SU-DHL-6 (cell line): ENCODE measurements at regions not wholly inside any gene's neighbourhood (a gene's known extent, or its start where the extent isn't known, plus 50 kb on each side); places are given as distances from the start of the nearest gene placed in this dataset.

Source experiments
- H2AFZ ChIP-seq: fragments of 200-600 bp; sonication (generic); 2 replicates; pipeline ENCODE4 v1.6.1; 2014; ENCODE audit warnings: low read depth, mild to moderate bottlenecking, moderate library complexity, mixed read lengths, antibody characterized with exemption, low read length; ENCODE audit not compliant: severe bottlenecking
- H3F3A ChIP-seq: fragments of 200-600 bp; shearing (Covaris generic); 2 replicates; pipeline ENCODE4 v1.6.0; 2016; ENCODE audit warnings: antibody characterized with exemption, mild to moderate bottlenecking; ENCODE audit not compliant: insufficient read depth
- H3K27ac ChIP-seq: fragments of 200-600 bp; sonication (generic); 2 replicates; pipeline ENCODE4 v1.5.1; 2016; ENCODE audit warnings: low read depth, mild to moderate bottlenecking, low read length, moderate library complexity, mixed read lengths
- H3K27me3 ChIP-seq: fragments of 200-600 bp; sonication (generic), shearing (Covaris generic); 2 replicates; pipeline ENCODE4 v1.6.0; 2014; ENCODE audit warnings: mild to moderate bottlenecking, low read length
- H3K36me3 ChIP-seq: fragments of 200-600 bp; sonication (generic); 2 replicates; pipeline ENCODE4 v1.6.1; 2014; ENCODE audit warnings: mild to moderate bottlenecking, low read length, mixed read lengths
- H3K4me2 ChIP-seq: fragments of 300-600, 200-600 bp; shearing (Covaris generic), sonication (generic); 2 replicates; pipeline ENCODE4 v1.6.0; 2014; ENCODE audit warnings: low read length, low read depth, mild to moderate bottlenecking; ENCODE audit not compliant: poor library complexity, severe bottlenecking
- H3K4me3 ChIP-seq: fragments of 200-600 bp; sonication (generic); 2 replicates; pipeline ENCODE4 v1.5.1; 2014; ENCODE audit warnings: antibody characterized with exemption, low read length, mild to moderate bottlenecking, mixed read lengths; ENCODE audit not compliant: insufficient read depth, poor library complexity, severe bottlenecking
- H3K79me2 ChIP-seq: fragments of 200-600 bp; sonication (generic); 2 replicates; pipeline ENCODE4 v1.6.1; 2014; ENCODE audit warnings: mild to moderate bottlenecking, low read length, moderate library complexity; ENCODE audit not compliant: insufficient read depth
- H3K9ac ChIP-seq: fragments of 200-600 bp; sonication (generic); 2 replicates; pipeline ENCODE4 v1.7.0; 2014; ENCODE audit warnings: mild to moderate bottlenecking, low read length
- H3K9me2 ChIP-seq: fragments of 200-600 bp; sonication (generic); replicated peaks from 2 replicates; pipeline ENCODE4 v1.6.1; 2014; ENCODE audit warnings: low read length; ENCODE audit not compliant: insufficient read depth
- H3K9me3 ChIP-seq: fragments of 200-600 bp; sonication (generic); 2 replicates; pipeline ENCODE4 v1.6.1; 2014; ENCODE audit warnings: low read length, mixed read lengths; ENCODE audit not compliant: insufficient read depth
- H4K20me1 ChIP-seq: fragments of 200-600 bp; sonication (generic); 2 replicates; pipeline ENCODE4 v1.6.1; 2014; ENCODE audit warnings: low read depth, mild to moderate bottlenecking, antibody characterized with exemption, low read length, moderate library complexity, mixed read lengths
- EZH2phosphoT487 ChIP-seq: fragments of 200-600 bp; sonication (generic), shearing (Covaris generic); conservative IDR thresholded peaks from 2 replicates; pipeline ENCODE4 v1.6.1; 2018; ENCODE audit warnings: mild to moderate bottlenecking, antibody characterized with exemption, low read length, moderate library complexity, mixed read lengths
- TF ChIP-seq, protein P1 (sequence below): fragments of 200-600 bp; sonication (generic); IDR thresholded peaks from one replicate; pipeline ENCODE4 v1.5.1; 2017; ENCODE audit warnings: antibody characterized with exemption, mild to moderate bottlenecking, low read length, moderate library complexity; ENCODE audit not compliant: insufficient read depth, poor library complexity, severe bottlenecking

DNA sequence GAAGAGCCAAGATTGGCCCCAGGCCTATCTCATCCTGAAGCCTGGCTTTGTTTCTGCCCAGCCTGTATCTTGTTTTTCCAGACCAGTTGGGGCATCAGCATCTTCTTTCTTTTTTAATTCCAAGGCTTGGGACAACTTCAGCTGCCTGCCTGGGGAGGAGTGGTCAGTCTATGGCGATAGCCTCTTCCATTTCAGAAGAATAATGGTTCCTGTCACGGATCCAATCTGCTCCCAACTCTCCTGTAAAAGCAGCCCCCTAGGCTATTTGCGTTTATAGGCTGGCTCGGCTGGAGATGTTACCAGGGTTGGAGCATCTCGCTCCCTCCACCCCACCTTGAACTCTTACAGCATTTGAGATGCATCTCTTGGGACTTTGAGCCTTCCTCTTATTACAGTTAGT lies 145.2 kb upstream of the CADM1 start:
- no peaks in the 10 kb centered on the region for H3K36me3 ChIP-seq
- no peaks in the 10 kb centered on the region for H3K79me2 ChIP-seq
- no peak overlapping the region for H3K4me3 ChIP-seq
- no peak overlapping the region for H3K4me2 ChIP-seq
- H3K27ac ChIP-seq, result no peak overlapping the region
- TF ChIP-seq, protein P1, sequence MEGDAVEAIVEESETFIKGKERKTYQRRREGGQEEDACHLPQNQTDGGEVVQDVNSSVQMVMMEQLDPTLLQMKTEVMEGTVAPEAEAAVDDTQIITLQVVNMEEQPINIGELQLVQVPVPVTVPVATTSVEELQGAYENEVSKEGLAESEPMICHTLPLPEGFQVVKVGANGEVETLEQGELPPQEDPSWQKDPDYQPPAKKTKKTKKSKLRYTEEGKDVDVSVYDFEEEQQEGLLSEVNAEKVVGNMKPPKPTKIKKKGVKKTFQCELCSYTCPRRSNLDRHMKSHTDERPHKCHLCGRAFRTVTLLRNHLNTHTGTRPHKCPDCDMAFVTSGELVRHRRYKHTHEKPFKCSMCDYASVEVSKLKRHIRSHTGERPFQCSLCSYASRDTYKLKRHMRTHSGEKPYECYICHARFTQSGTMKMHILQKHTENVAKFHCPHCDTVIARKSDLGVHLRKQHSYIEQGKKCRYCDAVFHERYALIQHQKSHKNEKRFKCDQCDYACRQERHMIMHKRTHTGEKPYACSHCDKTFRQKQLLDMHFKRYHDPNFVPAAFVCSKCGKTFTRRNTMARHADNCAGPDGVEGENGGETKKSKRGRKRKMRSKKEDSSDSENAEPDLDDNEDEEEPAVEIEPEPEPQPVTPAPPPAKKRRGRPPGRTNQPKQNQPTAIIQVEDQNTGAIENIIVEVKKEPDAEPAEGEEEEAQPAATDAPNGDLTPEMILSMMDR, result no peak
- TF ChIP-seq EZH2phosphoT487, result no peak
- no peaks in the 10 kb centered on the region for H3K9me2 ChIP-seq
- H3K9me3 ChIP-seq, result no peaks in the 10 kb centered on the region
- H4K20me1 ChIP-seq, result no peaks in the 10 kb centered on the region
- H3F3A ChIP-seq, result no peaks in the 10 kb centered on the region
- H3K9ac ChIP-seq, result no peak overlapping the region
- H2AFZ ChIP-seq, result no peak overlapping the region
- no peaks in the 10 kb centered on the region for H3K27me3 ChIP-seq

DNA sequence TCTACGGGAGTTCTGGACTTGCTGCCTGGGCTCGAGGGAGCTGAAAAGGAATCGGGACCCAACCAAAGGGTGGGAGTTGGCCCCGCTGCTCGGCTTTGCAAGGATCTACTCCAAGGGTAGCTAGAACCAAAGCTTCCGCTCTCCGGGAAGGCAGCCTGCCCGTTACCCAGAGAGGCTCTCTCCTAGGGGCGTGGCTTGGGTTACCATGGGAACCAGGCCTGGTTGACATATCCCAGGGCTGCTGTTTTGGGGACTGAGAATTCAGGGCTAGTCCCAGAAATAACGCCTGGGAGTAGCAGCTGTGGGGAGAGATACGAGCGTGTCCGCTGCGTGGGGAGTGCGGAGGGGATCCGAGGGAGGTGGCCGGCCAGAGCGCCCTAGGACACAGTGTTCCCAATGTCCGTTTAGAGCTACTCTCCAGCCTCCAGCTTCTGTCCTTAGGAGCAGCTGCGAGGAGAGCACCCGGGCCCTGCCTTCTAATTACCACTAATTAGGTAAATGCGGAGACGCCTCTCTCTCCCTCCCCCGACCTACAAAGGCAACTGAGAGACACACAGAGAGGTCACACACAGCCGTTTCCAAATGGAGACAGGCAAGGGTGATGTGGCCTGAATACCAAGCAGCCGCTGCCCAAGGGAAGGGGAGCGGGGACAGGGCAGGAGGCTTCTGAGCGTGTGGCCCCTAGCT lies 141.6 kb upstream of the CADM1 start:
- no peak overlapping the region for H3K4me2 ChIP-seq
- H3K36me3 ChIP-seq, result no peaks in the 10 kb centered on the region
- TF ChIP-seq EZH2phosphoT487, result no peak
- TF ChIP-seq, protein P1, result no peak
- no peak overlapping the region for H3K27ac ChIP-seq
- H3K4me3 ChIP-seq, result no peak overlapping the region
- no peaks in the 10 kb centered on the region for H3K27me3 ChIP-seq
- H3F3A ChIP-seq, result no peaks in the 10 kb centered on the region
- H4K20me1 ChIP-seq, result no peaks in the 10 kb centered on the region
- H3K9me3 ChIP-seq, result no peaks in the 10 kb centered on the region
- H2AFZ ChIP-seq, result no peak overlapping the region
- H3K9me2 ChIP-seq, result no peaks in the 10 kb centered on the region
- no peak overlapping the region for H3K9ac ChIP-seq
- H3K79me2 ChIP-seq, result no peaks in the 10 kb centered on the region

DNA sequence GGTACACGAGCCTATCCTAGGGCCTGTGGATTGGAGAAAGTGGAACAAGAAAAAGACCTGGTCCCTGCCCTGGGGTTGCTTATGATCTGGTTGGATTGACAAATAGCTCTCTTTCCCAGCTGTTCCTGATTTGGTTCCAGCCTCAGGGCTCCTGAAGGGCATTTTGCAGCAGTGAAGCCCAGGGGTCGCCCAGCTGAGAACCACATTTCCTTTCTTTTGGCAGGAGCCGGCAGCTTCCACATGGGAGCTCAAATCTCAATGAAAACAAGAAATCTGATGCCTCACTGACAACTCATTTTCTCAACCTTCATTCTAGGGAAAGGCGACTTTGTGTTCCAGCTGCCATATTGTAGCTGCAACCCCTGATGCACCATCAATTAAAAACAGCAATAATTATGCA lies 140.6 kb upstream of the CADM1 start:
- H3K9ac ChIP-seq, result no peak overlapping the region
- no peaks in the 10 kb centered on the region for H4K20me1 ChIP-seq
- H3K9me3 ChIP-seq, result no peaks in the 10 kb centered on the region
- H3K79me2 ChIP-seq, result no peaks in the 10 kb centered on the region
- H3K27ac ChIP-seq, result no peak overlapping the region
- no peaks in the 10 kb centered on the region for H3K36me3 ChIP-seq
- H3K27me3 ChIP-seq, result no peaks in the 10 kb centered on the region
- H3K4me3 ChIP-seq, result no peak overlapping the region
- TF ChIP-seq, protein P1, result no peak
- no peaks in the 10 kb centered on the region for H3K9me2 ChIP-seq
- no peak overlapping the region for H2AFZ ChIP-seq
- no peak overlapping the region for H3K4me2 ChIP-seq
- H3F3A ChIP-seq, result no peaks in the 10 kb centered on the region
